ENCODE measurements at regions not wholly inside any gene's neighbourhood (a gene's known extent, or its start where the extent isn't known, plus 50 kb on each side); places are given as distances from the start of the nearest gene placed in this dataset.

GRCh38 chr13:109654341-109655205, 131.8 kb downstream of the IRS2 start:
- Histone ChIP-seq H3K4me3 (no peak overlapping the region), H3K27ac (peak overlapping the region; percentile 5 to 48), H3K36me3 (no peaks in the 10 kb centered on the region), H3K4me1 (peaks cover 0 to 18% of the 10 kb centered on the region in 2 donors), H3K27me3 (no peaks in the 10 kb centered on the region), H3K9me3 (no peaks in the 10 kb centered on the region)
- TF ChIP-seq, protein P1, sequence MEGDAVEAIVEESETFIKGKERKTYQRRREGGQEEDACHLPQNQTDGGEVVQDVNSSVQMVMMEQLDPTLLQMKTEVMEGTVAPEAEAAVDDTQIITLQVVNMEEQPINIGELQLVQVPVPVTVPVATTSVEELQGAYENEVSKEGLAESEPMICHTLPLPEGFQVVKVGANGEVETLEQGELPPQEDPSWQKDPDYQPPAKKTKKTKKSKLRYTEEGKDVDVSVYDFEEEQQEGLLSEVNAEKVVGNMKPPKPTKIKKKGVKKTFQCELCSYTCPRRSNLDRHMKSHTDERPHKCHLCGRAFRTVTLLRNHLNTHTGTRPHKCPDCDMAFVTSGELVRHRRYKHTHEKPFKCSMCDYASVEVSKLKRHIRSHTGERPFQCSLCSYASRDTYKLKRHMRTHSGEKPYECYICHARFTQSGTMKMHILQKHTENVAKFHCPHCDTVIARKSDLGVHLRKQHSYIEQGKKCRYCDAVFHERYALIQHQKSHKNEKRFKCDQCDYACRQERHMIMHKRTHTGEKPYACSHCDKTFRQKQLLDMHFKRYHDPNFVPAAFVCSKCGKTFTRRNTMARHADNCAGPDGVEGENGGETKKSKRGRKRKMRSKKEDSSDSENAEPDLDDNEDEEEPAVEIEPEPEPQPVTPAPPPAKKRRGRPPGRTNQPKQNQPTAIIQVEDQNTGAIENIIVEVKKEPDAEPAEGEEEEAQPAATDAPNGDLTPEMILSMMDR (IDR thresholded peaks at IDR 0.05) = no peak
- no peak for DNase-seq (ENCODE audit: low spot score)

DNA sequence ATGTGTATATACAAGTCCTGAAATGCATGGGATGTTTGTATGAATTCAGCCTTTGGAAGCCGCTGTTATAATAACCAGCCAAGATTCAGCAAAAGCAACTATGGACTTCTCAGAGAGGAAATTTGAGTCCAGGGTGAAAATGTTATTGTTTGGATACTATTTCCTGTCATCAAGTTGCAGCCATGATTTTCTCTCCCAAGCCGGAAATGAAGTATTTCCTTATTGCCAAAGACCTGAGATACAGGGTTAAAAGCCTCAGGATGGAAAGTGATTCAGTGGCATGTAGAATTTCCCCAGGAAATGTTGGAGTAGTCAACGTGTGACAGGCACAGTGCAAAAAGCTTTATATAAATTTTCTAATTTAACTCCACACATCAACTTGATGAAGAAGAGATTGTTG, 133.9 kb downstream of the IRS2 start:
- no peaks in the 10 kb centered on the region for H3K36me3 ChIP-seq
- no peaks in the 10 kb centered on the region for H3K27me3 ChIP-seq
- H3K9me3 ChIP-seq = no peaks in the 10 kb centered on the region
- TF ChIP-seq, protein P1 (IDR thresholded peaks at IDR 0.05) = no peak
- H3K4me3 ChIP-seq = no peak overlapping the region
- peak overlapping the region in 1 of 2 donors; percentile 48 for H3K27ac ChIP-seq
- no peak for DNase-seq (ENCODE audit: low spot score)
- H3K4me1 ChIP-seq = peaks cover 0 to 17% of the 10 kb centered on the region in 2 donors

DNA sequence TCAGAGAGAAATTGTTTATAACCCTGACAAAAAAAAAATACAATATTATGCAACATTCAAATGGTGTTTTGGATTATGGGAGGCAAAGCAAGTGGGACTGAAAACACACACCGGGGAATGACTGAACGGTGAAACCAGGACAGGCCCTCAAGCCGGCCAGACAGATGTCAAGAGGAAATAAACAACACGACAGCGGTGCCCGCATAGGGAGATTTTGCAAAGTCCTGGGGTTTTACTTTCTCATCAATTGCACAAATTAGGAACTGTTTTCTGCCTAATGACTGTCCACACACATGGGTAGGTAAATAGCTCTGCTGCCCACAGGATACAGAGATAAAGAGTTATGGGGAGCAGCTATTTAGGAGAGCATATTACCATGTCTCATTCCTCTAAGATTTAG, 134.5 kb downstream of the IRS2 start:
- Histone ChIP-seq H3K9me3 (no peaks in the 10 kb centered on the region), H3K36me3 (no peaks in the 10 kb centered on the region), H3K4me1 (peaks cover 0 to 10% of the 10 kb centered on the region in 2 donors), H3K27me3 (no peaks in the 10 kb centered on the region), H3K27ac (no peak overlapping the region), H3K4me3 (no peak overlapping the region)
- TF ChIP-seq, protein P1 (IDR thresholded peaks at IDR 0.05) = no peak
- DNase-seq (ENCODE audit: low spot score) = no peak

DNA sequence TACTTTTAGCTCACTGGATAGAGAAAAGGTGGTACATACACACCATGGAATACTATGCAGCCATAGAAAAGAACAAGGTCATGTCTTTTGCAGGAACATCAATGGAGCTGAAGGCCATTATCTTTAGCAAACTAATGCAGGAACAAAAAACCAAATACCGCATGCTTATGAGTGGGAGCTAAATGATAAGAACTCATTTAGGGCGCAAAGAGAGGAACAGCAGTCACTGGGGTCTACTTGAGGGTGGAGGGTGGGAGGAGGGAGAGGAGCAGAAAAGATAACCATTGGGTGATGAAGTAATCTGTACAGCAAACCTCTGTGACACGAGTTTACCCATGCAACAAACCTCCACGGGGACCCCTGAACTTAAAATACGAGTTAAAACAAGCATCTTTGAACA, 135.1 kb downstream of the IRS2 start:
- H3K4me1 ChIP-seq = peaks cover 0 to 8% of the 10 kb centered on the region in 2 donors
- H3K27ac ChIP-seq = no peak overlapping the region
- DNase-seq (ENCODE audit: low spot score) = no peak
- TF ChIP-seq, protein P1 (IDR thresholded peaks at IDR 0.05) = no peak
- H3K27me3 ChIP-seq = no peaks in the 10 kb centered on the region
- H3K9me3 ChIP-seq = no peaks in the 10 kb centered on the region
- H3K36me3 ChIP-seq = no peaks in the 10 kb centered on the region
- H3K4me3 ChIP-seq = no peak overlapping the region

DNA sequence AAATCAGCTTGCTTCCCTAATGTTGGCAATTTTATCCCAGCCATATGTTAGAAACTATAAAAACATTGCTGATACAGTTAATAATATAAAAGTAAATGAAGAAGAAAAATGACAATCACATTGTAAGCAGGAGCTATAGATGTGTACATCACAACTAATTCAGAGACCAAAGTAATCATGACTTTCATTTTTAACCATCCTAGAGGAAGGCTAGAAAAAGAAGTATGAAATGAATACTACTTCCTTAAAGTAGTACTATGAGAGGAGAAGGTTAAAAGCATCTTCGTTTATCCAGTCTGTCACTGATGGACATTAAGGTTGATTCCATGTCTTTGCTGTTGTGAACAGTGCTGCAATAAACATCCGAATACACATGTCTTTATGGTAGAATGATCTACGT, 135.5 kb downstream of the IRS2 start:
- Histone ChIP-seq H3K27ac (no peak overlapping the region), H3K27me3 (no peaks in the 10 kb centered on the region), H3K4me1 (peaks cover 0 to 5% of the 10 kb centered on the region in 2 donors), H3K9me3 (no peaks in the 10 kb centered on the region), H3K36me3 (no peaks in the 10 kb centered on the region), H3K4me3 (no peak overlapping the region)
- TF ChIP-seq, protein P1 (IDR thresholded peaks at IDR 0.05) = no peak
- DNase-seq (ENCODE audit: low spot score) = no peak
